Effector memory CD8-positive, alpha-beta T cell (primary cell): ENCODE measurements at regions not wholly inside any gene's neighbourhood (a gene's known extent, or its start where the extent isn't known, plus 50 kb on each side); places are given as distances from the start of the nearest gene placed in this dataset.
"Not testable (repeated sequence)": the region's sequence is repeated elsewhere in the genome, so short reads cannot be mapped to it uniquely, and the experiment has no call there.

Experiments
- ATAC-seq: fragments of 150-1000 bp; cut with Tn5 transposase; replicated peaks from 2 replicates; pipeline ENCODE4 v1.10.0; 2021; ENCODE audit warnings: mild to moderate bottlenecking, moderate library complexity
- DNase-seq, 3 experiments: peaks; one replicate each; pipeline ENCODE4 v3.0.0; 2021
- H3K27ac Mint-ChIP-seq, 2 donors: one replicate each; pipeline ENCODE4 v1.8.0; 2022; ENCODE audit warnings: mild to moderate bottlenecking in 2 of 2, mixed read lengths in 2 of 2, moderate library complexity in 2 of 2
- H3K27me3 Mint-ChIP-seq, 2 donors: one replicate each; pipeline ENCODE4 v1.8.0; 2022; ENCODE audit warnings: mixed read lengths in 2 of 2
- H3K36me3 Mint-ChIP-seq: one replicate; pipeline ENCODE4 v1.8.0; 2022; ENCODE audit warnings: mild to moderate bottlenecking, moderate library complexity, mixed read lengths; ENCODE audit not compliant: insufficient read depth
- H3K4me1 Mint-ChIP-seq, 2 donors: one replicate each; pipeline ENCODE4 v1.8.0; 2022; ENCODE audit warnings: low read depth in 2 of 2, mixed read lengths in 2 of 2
- H3K4me3 Mint-ChIP-seq, 2 donors: one replicate each; pipeline ENCODE4 v1.8.0; 2022; ENCODE audit warnings: mild to moderate bottlenecking in 2 of 2, mixed read lengths in 2 of 2, moderate library complexity in 2 of 2
- H3K9me3 Mint-ChIP-seq, 2 donors: one replicate each; pipeline ENCODE4 v1.8.0; 2022; ENCODE audit warnings: mixed read lengths in 2 of 2

- DNase-seq = no peak
- Mint-ChIP-seq H3K9me3 (peaks cover 5 to 10% of the 10 kb centered on the region in 2 donors), H3K4me3 (no peak overlapping the region), H3K4me1 (no peaks in the 10 kb centered on the region), H3K36me3 (no peaks in the 10 kb centered on the region), H3K27ac (no peak overlapping the region), H3K27me3 (no peaks in the 10 kb centered on the region)
- no peak for ATAC-seq
Observed at GRCh38 chr6:81098109-81098814, 654.2 kb downstream of the TENT5A start.

GRCh38 chr6:81096464-81096863 lies 656.0 kb downstream of the TENT5A start:
- not testable (repeated sequence) for H3K9me3 Mint-ChIP-seq, H3K27me3 Mint-ChIP-seq, DNase-seq, H3K36me3 Mint-ChIP-seq, H3K4me1 Mint-ChIP-seq, H3K27ac Mint-ChIP-seq, H3K4me3 Mint-ChIP-seq, ATAC-seq

DNA sequence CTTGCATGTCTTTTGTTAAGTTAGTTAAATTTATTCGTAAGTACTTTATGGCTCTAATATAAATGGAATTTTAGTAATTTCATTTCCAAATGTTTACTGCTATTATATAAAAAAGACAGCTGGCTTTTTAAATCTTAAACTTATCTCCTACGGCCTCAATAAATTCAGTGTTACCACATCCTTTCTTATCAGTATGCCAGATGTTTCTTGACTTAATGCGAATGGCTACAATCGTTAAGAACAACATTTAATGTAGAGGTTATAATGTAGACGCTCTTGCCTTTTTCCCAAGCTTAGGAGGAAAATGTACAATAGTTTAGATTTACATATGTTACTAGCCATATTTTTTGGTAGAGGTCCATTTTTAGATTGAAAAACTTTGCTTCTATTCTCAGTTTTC lies 659.4 kb downstream of the TENT5A start:
- H3K36me3 Mint-ChIP-seq = no peaks in the 10 kb centered on the region
- no peaks in the 10 kb centered on the region for H3K27me3 Mint-ChIP-seq
- H3K9me3 Mint-ChIP-seq = peaks cover 4 to 5% of the 10 kb centered on the region in 2 donors
- H3K4me1 Mint-ChIP-seq = no peaks in the 10 kb centered on the region
- no peak for DNase-seq
- no peak for ATAC-seq
- H3K4me3 Mint-ChIP-seq = no peak overlapping the region
- H3K27ac Mint-ChIP-seq = no peak overlapping the region

GRCh38 chr6:81088145-81088544 lies 664.3 kb downstream of the TENT5A start:
- no peak overlapping the region for H3K27ac Mint-ChIP-seq
- DNase-seq (no peak), ATAC-seq (no peak)
- no peaks in the 10 kb centered on the region for H3K4me1 Mint-ChIP-seq
- H3K27me3 Mint-ChIP-seq = no peaks in the 10 kb centered on the region
- peaks cover 1% of the 10 kb centered on the region in 2 donors for H3K9me3 Mint-ChIP-seq
- H3K36me3 Mint-ChIP-seq = no peaks in the 10 kb centered on the region
- no peak overlapping the region for H3K4me3 Mint-ChIP-seq

GRCh38 chr6:81086991-81087390 lies 665.5 kb downstream of the TENT5A start:
- H3K36me3 Mint-ChIP-seq = no peaks in the 10 kb centered on the region
- DNase-seq (no peak), ATAC-seq (no peak)
- no peaks in the 10 kb centered on the region for H3K27me3 Mint-ChIP-seq
- no peak overlapping the region for H3K27ac Mint-ChIP-seq
- no peaks in the 10 kb centered on the region for H3K4me1 Mint-ChIP-seq
- peaks cover 0 to 3% of the 10 kb centered on the region in 2 donors for H3K9me3 Mint-ChIP-seq
- H3K4me3 Mint-ChIP-seq = no peak overlapping the region

DNA sequence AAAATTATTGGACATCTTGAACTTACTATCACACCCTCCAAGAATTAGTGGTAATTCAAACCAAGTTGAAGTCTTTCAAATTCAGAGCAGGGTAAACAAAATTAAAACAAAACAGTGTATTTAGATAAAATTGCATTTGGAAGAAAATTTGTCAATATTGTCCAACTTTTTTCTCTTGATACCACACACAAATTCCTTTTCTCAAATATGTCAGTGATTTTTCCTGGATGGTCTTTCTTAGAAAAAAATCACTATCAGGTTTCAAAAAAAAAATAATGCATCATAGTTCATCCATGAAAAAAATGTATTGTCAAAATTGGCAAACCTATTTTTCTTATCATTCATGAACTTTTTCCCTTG lies 667.1 kb downstream of the TENT5A start:
- H3K9me3 Mint-ChIP-seq = peaks cover 0 to 8% of the 10 kb centered on the region in 2 donors
- H3K27ac Mint-ChIP-seq = no peak overlapping the region
- ATAC-seq (no peak), DNase-seq (no peak)
- H3K4me1 Mint-ChIP-seq = no peaks in the 10 kb centered on the region
- no peaks in the 10 kb centered on the region for H3K36me3 Mint-ChIP-seq
- no peak overlapping the region for H3K4me3 Mint-ChIP-seq
- no peaks in the 10 kb centered on the region for H3K27me3 Mint-ChIP-seq

- no peak overlapping the region for H3K4me3 Mint-ChIP-seq
- ATAC-seq (no peak), DNase-seq (no peak)
- no peaks in the 10 kb centered on the region for H3K4me1 Mint-ChIP-seq
- H3K27me3 Mint-ChIP-seq = no peaks in the 10 kb centered on the region
- H3K27ac Mint-ChIP-seq = no peak overlapping the region
- peaks cover 0 to 6% of the 10 kb centered on the region in 2 donors for H3K9me3 Mint-ChIP-seq
- no peaks in the 10 kb centered on the region for H3K36me3 Mint-ChIP-seq
Observed at GRCh38 chr6:81084776-81085430, 667.6 kb downstream of the TENT5A start.

- Mint-ChIP-seq H3K4me1 (no peaks in the 10 kb centered on the region), H3K4me3 (no peak overlapping the region), H3K9me3 (peaks cover 7 to 12% of the 10 kb centered on the region in 2 donors), H3K36me3 (no peaks in the 10 kb centered on the region), H3K27ac (no peak overlapping the region), H3K27me3 (no peaks in the 10 kb centered on the region)
- no peak for ATAC-seq
- no peak for DNase-seq
Observed at GRCh38 chr6:81075974-81076373, 676.5 kb downstream of the TENT5A start.

GRCh38 chr6:81073318-81073717 lies 679.2 kb downstream of the TENT5A start:
- ATAC-seq (no peak), DNase-seq (no peak)
- Mint-ChIP-seq H3K27me3 (no peaks in the 10 kb centered on the region), H3K36me3 (no peaks in the 10 kb centered on the region), H3K27ac (no peak overlapping the region), H3K9me3 (peaks cover 0 to 12% of the 10 kb centered on the region in 2 donors), H3K4me3 (no peak overlapping the region), H3K4me1 (no peaks in the 10 kb centered on the region)

GRCh38 chr6:81071121-81071520 lies 681.4 kb downstream of the TENT5A start:
- H3K4me1 Mint-ChIP-seq = no peaks in the 10 kb centered on the region
- DNase-seq (no peak), ATAC-seq (no peak)
- H3K36me3 Mint-ChIP-seq = no peaks in the 10 kb centered on the region
- no peak overlapping the region for H3K27ac Mint-ChIP-seq
- peaks cover 0 to 8% of the 10 kb centered on the region in 2 donors for H3K9me3 Mint-ChIP-seq
- no peak overlapping the region for H3K4me3 Mint-ChIP-seq
- no peaks in the 10 kb centered on the region for H3K27me3 Mint-ChIP-seq

GRCh38 chr6:81067057-81067456 lies 685.4 kb downstream of the TENT5A start:
- Mint-ChIP-seq H3K4me1 (no peaks in the 10 kb centered on the region), H3K4me3 (no peak overlapping the region), H3K27me3 (no peaks in the 10 kb centered on the region), H3K9me3 (peaks cover 0 to 7% of the 10 kb centered on the region in 2 donors), H3K27ac (no peak overlapping the region), H3K36me3 (no peaks in the 10 kb centered on the region)
- DNase-seq (no peak), ATAC-seq (no peak)

DNA sequence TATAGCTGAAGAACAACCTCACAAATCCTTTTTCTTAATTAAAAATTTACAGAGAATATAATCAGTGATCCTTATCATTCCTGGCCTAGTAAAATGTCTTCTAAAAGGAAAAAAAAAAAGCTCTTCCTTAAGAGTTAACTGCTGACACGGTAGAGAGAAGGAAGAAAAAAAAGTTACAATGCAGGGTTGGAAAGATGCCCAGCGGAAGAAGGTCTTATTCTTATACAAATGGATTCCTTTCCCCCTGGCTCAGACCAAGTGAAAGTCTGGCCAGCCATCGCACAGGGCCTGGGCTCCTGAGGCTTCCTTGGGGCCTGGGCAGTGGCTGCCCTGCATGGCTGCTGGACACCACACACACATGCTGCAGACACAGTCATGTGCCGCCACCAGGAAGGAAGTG lies 688.6 kb downstream of the TENT5A start:
- DNase-seq (no peak), ATAC-seq (no peak)
- Mint-ChIP-seq H3K4me3 (no peak overlapping the region), H3K9me3 (peaks cover 0 to 2% of the 10 kb centered on the region in 2 donors), H3K36me3 (no peaks in the 10 kb centered on the region), H3K27me3 (no peaks in the 10 kb centered on the region), H3K4me1 (no peaks in the 10 kb centered on the region), H3K27ac (no peak overlapping the region)

DNA sequence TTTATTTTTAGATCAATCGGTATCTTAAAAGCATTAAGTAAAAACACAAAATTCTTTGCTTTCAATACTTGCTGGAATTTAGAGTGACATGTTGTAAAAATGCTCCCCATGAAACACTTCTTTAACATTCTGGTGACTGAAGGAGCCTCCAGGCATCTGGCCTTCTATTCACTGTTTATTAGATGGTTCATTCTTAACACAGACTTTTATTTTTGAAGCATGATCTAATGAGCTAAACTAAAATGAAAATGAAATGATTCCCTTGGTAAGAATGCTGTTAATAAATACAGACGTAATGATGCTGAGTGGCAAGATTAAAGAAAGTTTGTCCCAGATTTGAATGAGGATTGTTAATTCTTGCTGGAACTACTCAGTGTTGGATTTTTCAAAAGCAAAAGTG lies 698.4 kb downstream of the TENT5A start:
- no peak for ATAC-seq
- Mint-ChIP-seq H3K27me3 (no peaks in the 10 kb centered on the region), H3K9me3 (peaks cover 0 to 2% of the 10 kb centered on the region in 2 donors), H3K4me3 (no peak overlapping the region), H3K27ac (no peak overlapping the region), H3K36me3 (no peaks in the 10 kb centered on the region), H3K4me1 (no peaks in the 10 kb centered on the region)
- DNase-seq = no peak

- ATAC-seq (no peak), DNase-seq (no peak)
- H3K27ac Mint-ChIP-seq = no peak overlapping the region
- no peak overlapping the region for H3K4me3 Mint-ChIP-seq
- no peaks in the 10 kb centered on the region for H3K27me3 Mint-ChIP-seq
- H3K4me1 Mint-ChIP-seq = no peaks in the 10 kb centered on the region
- H3K36me3 Mint-ChIP-seq = no peaks in the 10 kb centered on the region
- H3K9me3 Mint-ChIP-seq = peaks cover 0 to 3% of the 10 kb centered on the region in 2 donors
Observed at GRCh38 chr6:81051952-81052351, 700.5 kb downstream of the TENT5A start.
